Bronchial epithelial cell (primary cell): ENCODE measurements at regions not wholly inside any gene's neighbourhood (a gene's known extent, or its start where the extent isn't known, plus 50 kb on each side); places are given as distances from the start of the nearest gene placed in this dataset.

Source experiments
- DNase-seq: peaks from one replicate; pipeline ENCODE4 v3.0.0-alpha.2; 2010; ENCODE audit warnings: low read depth
- FAIRE-seq: peaks from 2 replicates; lab custom pipeline; 2011; peaks lifted over from hg19 to GRCh38; lab: Jason Lieb, UNC
- H3K27me3 ChIP-seq: 2 replicates; pipeline ENCODE4 v1.5.1; 2011; ENCODE audit warnings: low read length; ENCODE audit not compliant: control insufficient read depth, insufficient read depth
- H3K36me3 ChIP-seq: 2 replicates; pipeline ENCODE4 v1.5.1; 2011; ENCODE audit warnings: low read length; ENCODE audit not compliant: control insufficient read depth, insufficient read depth
- H3K4me3 ChIP-seq: 2 replicates; pipeline ENCODE4 v1.5.1; 2011; ENCODE audit warnings: mild to moderate bottlenecking, low read depth, low read length, control low read depth
- TF ChIP-seq, protein P1 (sequence below): IDR thresholded peaks from 2 replicates; pipeline ENCODE4 v1.5.1; 2011; ENCODE audit warnings: mild to moderate bottlenecking, moderate library complexity, low read length, control low read depth, inconsistent platforms; ENCODE audit not compliant: insufficient read depth, severe bottlenecking

DNA sequence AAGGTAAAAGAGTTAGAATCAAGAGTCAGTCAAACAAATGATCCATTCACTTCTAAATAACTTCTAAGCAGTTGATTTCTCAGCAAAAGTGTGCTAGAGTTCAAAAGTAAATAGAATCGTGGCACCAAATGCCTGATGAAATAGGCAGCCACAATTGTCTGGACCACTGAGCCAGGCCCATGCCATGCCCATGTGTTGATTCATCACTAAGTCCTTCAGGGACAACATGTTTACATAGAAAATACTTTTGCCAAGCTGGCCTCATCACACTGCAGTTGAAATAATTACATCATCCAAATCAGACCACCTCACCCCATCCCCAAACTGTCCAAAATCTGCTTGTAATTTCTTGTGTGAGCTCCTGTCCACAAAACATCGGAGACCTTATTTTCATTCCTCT lies 216.3 kb downstream of the IGSF11 start:
- TF ChIP-seq, protein P1, sequence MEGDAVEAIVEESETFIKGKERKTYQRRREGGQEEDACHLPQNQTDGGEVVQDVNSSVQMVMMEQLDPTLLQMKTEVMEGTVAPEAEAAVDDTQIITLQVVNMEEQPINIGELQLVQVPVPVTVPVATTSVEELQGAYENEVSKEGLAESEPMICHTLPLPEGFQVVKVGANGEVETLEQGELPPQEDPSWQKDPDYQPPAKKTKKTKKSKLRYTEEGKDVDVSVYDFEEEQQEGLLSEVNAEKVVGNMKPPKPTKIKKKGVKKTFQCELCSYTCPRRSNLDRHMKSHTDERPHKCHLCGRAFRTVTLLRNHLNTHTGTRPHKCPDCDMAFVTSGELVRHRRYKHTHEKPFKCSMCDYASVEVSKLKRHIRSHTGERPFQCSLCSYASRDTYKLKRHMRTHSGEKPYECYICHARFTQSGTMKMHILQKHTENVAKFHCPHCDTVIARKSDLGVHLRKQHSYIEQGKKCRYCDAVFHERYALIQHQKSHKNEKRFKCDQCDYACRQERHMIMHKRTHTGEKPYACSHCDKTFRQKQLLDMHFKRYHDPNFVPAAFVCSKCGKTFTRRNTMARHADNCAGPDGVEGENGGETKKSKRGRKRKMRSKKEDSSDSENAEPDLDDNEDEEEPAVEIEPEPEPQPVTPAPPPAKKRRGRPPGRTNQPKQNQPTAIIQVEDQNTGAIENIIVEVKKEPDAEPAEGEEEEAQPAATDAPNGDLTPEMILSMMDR = no peak
- Histone ChIP-seq H3K36me3 (no peaks in the 10 kb centered on the region), H3K27me3 (no peaks in the 10 kb centered on the region), H3K4me3 (no peak overlapping the region)
- DNase-seq (peak; percentile 38), FAIRE-seq (no peak)

DNA sequence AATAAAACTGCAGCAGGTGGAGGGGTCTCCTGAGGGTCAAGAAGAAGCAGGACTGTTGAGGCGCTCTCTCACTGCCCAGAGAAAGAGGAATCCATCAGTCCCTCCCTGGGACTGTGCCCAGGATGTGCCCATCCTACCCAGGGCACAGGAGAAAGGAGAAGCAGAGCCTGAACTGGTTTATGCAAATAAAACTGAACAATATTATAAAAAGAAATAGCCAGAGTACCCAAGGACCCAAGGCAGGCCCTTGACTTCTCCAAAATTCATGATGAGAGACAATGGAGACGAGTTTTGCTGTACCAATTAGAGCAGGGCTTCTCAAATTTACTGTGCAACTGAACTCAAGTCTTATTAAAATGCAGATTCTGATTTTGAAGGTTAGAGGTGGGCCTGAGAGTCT lies 211.0 kb downstream of the IGSF11 start:
- Histone ChIP-seq H3K27me3 (no peaks in the 10 kb centered on the region), H3K36me3 (no peaks in the 10 kb centered on the region), H3K4me3 (no peak overlapping the region)
- TF ChIP-seq, protein P1 = no peak
- no peak for FAIRE-seq
- DNase-seq = no peak

DNA sequence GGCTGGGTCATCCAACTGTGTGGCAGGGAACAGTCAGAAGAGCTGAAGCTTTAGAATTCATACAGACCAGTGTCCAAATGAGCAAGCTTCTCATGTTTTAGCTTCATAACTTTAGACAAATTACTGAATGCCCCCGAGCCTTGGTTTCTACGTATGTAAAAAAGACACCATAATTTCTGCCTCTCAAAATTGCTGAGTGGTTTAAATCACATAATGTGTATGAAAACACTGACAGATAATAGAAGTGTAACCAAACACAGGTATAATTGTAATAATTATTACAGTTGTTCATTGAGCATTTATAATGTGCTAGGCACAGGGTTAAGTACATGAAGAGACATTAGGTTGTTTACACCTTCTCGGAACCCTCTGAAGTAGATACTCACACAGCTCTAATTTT lies 207.2 kb downstream of the IGSF11 start:
- no peak overlapping the region for H3K4me3 ChIP-seq
- TF ChIP-seq, protein P1 = no peak
- H3K36me3 ChIP-seq = no peaks in the 10 kb centered on the region
- FAIRE-seq (no peak), DNase-seq (no peak)
- no peaks in the 10 kb centered on the region for H3K27me3 ChIP-seq

DNA sequence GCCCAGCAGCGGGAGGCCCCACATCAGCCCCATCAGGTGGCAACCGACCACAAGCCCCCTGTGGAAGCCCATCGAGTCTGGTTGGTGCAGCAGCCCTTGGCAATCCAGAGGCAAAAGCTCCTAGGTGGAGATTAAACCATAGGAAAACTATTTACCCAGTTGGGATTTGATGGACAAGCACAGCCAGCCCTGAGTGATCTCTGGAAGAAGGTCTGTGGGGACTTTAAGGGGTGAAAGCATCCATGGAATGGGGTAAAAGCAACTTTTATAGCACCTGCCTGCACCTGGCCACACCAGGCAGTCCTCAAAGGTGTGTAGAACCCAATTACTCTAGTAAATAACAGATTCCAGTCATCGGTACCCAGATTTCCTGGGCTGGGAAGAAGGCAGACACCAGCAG lies 206.3 kb downstream of the IGSF11 start:
- TF ChIP-seq, protein P1 = no peak
- H3K4me3 ChIP-seq = no peak overlapping the region
- FAIRE-seq (no peak), DNase-seq (no peak)
- no peaks in the 10 kb centered on the region for H3K27me3 ChIP-seq
- no peaks in the 10 kb centered on the region for H3K36me3 ChIP-seq

DNA sequence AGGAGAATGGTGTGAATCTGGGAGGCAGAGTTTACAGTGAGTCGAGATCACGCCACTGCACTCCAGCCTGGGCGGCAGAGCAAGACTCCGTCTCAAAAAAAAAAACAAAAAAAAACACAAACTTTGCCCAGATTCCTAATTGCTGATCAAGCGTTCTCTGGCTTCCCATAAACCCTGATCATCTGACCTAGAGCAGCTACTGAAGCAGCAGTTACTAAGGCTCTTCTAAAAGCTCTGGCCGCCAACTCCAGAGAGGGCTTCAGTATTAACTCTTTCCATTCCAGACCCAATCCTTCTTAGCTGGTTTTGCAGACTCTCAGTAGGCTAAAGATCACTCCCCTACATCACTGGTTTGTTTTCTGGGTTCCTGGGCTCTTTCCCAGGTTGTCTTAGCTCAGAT lies 201.6 kb downstream of the IGSF11 start:
- TF ChIP-seq, protein P1 = no peak
- no peak for FAIRE-seq

DNA sequence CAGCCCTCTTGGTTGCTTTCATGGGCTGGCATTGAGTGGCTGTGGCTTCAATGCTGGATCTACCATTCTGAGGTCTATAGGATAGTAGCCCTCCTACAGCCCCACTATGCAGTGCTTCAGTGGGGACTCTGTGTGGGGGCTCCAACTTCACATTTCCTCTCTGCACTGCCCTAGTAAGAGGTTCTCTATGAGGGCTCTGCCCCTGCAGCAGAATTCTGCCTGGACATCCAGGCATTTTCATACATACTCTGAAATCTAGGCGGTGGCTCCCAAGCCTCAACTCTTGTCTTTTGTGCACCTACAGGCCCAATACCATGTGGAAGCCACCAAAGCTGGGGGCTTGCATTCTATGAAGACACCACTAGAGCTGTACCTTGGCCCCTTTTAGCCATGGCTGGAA lies 195.8 kb downstream of the IGSF11 start:
- FAIRE-seq = no peak
- TF ChIP-seq, protein P1 = no peak
- DNase-seq = no peak
- H3K4me3 ChIP-seq = no peak overlapping the region
- H3K36me3 ChIP-seq = no peaks in the 10 kb centered on the region
- no peaks in the 10 kb centered on the region for H3K27me3 ChIP-seq

More for the DNA sequence above, 201.6 kb downstream of the IGSF11 start:
- Histone ChIP-seq H3K27me3 (no peaks in the 10 kb centered on the region), H3K4me3 (no peak overlapping the region), H3K36me3 (no peaks in the 10 kb centered on the region)
- DNase-seq = no peak
